Endothelial cell of umbilical vein (primary cell): ENCODE measurements at regions not wholly inside any gene's neighbourhood (a gene's known extent, or its start where the extent isn't known, plus 50 kb on each side); places are given as distances from the start of the nearest gene placed in this dataset.

Source experiments
- JUN ChIP-seq: IDR thresholded peaks from 2 replicates; pipeline ENCODE4 v1.6.1; 2011; ENCODE audit warnings: borderline replicate concordance, low read depth; ENCODE audit not compliant: insufficient read length, insufficient read depth
- POLR2A ChIP-seq: IDR thresholded peaks from 2 replicates; pipeline ENCODE4 v1.6.1; 2012; ENCODE audit warnings: low read depth, mild to moderate bottlenecking, control low read depth, low read length
- POLR2AphosphoS5 ChIP-seq: IDR thresholded peaks from 2 replicates; pipeline ENCODE4 v1.6.1; 2012; ENCODE audit warnings: low read depth, mild to moderate bottlenecking, control low read depth, low read length, moderate library complexity; ENCODE audit not compliant: insufficient read depth
- TF ChIP-seq, protein P1 (sequence below): IDR thresholded peaks from 2 replicates; pipeline ENCODE4 v1.6.1; 2011; ENCODE audit not compliant: insufficient read depth, insufficient read length

DNA sequence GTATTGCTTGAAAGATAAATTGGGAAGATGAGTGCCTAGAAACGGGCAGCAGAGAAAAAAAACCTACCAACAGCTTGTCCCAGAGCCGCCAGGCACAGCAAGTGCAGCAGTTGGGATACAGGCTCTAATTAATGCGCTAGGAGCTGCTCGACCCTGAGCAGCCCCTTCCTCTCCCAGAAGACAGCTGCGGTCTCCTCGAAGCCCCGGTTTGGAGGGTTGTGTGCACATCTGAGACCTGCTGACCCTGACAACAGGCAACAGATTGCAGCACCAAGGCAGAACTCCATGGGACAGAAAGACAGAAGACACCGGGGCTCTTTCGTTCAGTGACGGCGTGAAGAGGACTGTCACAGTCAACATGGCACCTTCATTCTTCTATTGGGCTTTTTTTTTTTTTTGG is 101.4 kb downstream of the TSEN15 start:
- no peak for TF ChIP-seq POLR2AphosphoS5
- no peak for TF ChIP-seq JUN
- no peak for TF ChIP-seq POLR2A
- TF ChIP-seq, protein P1, sequence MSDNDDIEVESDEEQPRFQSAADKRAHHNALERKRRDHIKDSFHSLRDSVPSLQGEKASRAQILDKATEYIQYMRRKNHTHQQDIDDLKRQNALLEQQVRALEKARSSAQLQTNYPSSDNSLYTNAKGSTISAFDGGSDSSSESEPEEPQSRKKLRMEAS = no peak
